ENCODE measurements at regions not wholly inside any gene's neighbourhood (a gene's known extent, or its start where the extent isn't known, plus 50 kb on each side); places are given as distances from the start of the nearest gene placed in this dataset.
A peak's percentile ranks its signal among the peaks of the same experiment; 100 is the strongest.
"Not testable (repeated sequence)": the region's sequence is repeated elsewhere in the genome, so short reads cannot be mapped to it uniquely, and the experiment has no call there.

DNA sequence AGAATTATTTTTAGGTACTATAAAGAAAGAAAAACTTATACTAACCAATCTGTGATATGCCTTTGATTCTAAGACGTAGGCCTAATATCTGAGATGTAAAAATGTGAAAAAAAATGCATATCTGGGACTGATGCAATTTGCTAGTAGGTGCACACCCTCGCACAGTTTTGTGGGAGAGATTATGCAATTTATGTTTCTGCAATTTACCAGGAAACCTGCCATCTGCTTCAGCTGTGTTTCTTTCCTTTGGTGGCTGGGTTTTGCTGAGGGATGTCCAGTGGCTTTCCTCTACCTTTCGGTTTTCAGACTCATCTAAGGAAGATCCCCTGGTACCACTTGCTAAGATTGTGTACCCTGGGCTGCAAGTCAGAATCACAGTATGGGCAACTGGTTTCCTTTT, 186.9 kb downstream of the ZFP64 start:
- no peak for DNase-seq

DNA sequence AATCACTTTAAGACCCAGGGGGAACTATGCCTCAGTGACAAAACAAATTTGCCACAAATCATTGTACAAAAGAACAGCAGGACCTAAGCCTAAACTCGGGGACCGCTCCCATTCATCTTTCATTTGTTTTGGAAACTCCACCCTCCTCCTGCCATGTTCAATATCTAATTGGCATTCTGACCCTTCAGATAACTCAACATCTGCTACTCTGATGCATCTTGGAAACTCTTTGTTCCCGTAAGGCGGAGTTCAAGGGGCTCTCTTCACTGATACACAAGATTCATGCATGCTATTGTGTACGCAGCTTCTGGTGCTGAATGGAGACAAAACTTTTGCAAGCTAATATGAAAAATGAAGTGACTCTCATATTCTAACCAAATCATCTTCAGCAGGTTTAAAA, 187.6 kb downstream of the ZFP64 start:
- no peak for DNase-seq

DNA sequence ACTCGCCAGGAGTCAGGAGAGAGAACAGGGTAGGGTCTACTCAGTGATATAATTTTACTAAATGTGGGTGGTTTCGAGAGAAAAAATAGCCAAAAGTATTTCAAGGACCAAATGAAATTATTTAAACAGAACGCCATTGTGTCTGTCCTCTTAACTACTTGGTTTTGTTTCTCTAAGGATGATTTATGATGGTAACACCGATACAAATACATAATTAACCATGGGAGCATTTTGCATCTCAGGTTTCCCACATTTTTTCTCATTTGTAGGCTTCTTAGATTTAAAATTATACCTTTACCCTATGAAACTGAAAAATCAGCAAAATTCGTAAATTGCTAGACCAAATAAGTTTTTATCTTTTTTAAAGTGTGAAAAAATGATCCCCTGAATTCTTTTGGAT, 188.2 kb downstream of the ZFP64 start:
- no peak for DNase-seq

DNA sequence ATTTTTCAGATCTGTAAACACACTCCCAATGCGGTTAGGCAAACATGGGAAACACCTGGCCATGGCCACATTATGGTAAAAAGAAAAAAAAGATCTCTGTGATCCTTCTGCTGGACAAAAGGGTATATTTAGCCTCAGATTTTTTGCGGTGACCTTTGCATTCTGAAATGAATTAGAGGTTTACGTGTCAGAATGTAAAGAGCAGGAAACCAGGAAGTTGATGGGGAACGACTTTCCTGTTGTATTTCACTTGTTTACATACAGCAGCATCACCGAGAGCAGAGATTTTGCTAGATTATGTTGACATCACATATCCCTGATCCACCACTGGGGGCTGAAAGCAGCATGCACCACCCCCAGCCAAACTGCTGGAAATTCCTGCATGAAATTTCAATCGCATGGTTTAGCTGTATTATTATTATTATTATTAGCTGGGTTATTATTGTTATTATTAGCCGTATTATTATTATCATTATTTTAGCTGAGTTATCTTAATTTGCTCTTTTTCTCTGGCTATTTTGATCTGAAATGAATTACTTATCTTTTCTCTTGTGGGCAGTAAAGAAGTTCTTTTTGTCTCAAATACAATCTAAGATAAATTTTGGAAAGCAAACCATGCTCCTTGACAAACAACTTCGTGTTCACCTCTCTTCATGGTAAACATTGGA, 189.4 kb downstream of the ZFP64 start:
- DNase-seq = no peak

DNA sequence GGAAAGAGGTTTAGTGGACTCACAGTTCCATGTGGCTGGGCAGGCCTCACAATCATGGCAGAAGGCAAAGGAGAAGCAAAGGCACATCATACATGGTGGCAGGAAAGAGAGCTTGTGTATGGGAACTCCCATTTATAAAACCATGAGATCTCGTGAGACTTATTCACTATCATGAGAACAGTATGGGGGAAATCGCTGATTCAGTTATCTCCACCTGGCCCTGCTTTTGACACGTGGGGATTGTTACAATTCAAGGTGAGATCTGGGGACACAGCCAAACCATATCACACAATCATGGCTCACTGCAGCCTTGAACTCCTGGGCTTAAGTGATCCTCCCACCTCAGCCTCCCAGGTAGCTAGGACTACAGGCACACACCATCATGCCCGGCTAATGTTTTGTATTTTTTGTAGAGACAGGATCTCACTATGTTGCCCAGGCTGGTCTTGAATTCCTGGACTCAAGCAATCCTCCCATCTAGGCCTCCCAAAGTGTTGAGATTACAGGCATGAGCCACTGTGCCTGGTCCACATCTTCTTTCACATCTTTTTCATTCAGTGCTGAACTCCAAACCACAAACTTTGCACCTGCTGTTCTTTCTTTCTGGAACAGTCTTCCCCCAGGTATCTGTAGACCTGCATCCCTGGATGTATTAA, 194.2 kb downstream of the ZFP64 start:
- DNase-seq = not testable (repeated sequence)

DNA sequence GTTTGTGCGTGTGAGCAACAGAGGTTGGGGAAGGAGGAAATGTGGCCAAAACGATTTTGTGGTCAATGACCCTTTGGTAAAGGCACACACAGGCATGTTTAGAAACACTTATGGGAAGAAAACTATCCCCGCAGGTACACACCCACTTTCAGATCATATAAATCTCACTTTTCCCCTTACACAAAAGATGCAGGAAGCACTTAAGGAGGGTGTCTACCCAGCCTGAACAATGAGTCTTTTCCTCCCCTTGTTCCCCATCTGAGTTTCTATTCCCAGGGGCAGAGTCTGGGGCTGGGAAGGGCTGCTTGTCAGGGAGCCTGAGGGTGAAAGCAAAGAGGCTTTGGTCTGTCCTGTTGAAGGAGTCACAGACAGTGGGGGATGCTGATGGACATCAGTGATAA, 193.2 kb upstream of the SALL4 start:
- DNase-seq = no peak

- DNase-seq = no peak
Measured at GRCh38 chr20:51994751-51995417, 192.6 kb upstream of the SALL4 start.

GRCh38 chr20:51987812-51988211, 185.5 kb upstream of the SALL4 start:
- no peak for DNase-seq

- peak; percentile 64 for DNase-seq
Measured at GRCh38 chr20:51985013-51985415, 182.7 kb upstream of the SALL4 start.

- DNase-seq = no peak
Measured at GRCh38 chr20:51980277-51980676, 178.0 kb upstream of the SALL4 start.

DNA sequence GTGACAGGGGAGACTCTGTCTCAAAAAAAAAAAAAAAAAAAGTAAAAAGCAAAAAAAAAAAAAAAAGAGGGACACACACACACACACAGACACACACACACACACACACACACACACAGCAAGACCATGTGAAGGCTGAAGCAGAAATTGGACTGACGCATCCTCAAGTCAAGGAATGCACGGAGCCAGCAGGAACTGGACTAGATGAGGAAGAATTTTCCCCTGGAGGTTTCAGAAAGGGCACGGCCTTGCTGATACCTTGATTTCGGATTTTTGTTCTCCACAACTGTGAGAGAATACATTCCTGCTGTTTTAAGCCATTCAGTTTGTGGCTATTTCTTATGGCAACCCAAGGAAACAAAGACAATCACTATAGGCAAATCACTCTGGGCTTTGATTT, 176.9 kb upstream of the SALL4 start:
- DNase-seq = no peak

DNA sequence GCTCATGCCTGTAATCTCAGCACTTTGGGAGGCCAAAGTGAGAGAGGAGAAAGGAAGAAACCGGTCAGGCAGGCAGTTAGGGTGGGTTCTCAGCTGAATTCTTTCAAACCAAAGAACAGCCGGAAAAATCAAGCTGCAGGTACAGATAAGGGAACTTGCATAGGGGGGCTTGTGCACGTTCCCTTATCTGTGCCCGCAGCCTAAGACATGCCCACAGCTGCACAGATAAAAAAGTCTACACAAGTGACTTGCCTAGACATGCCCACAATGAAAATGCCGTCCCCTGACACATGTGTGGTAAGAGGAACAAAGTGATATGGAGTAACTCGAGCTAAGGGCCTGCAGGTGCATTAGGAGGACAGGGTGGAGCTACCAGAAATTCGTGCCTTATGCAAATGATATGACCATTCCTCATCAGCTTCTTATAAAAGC, 175.8 kb upstream of the SALL4 start:
- no peak for DNase-seq

GRCh38 chr20:51972056-51972455, 169.7 kb upstream of the SALL4 start:
- DNase-seq = no peak

DNA sequence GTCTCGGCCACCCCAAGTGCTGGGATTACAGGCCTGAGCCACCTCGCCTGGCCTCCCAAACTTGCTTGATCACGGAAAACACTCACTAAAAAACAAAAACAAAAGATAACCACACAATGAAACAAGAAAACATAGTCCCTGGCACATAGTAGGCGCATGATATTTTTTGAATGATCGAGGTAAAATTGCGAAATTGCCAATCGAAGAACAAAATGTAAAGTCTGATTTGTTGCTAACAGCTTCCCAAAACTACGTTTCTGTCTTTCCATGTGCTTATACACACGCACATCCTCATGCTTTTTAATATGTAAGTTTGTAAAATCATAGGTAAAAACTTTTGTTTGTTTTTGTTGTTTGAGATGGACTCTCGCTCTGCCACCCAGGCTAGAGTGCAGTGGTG, 168.5 kb upstream of the SALL4 start:
- no peak for DNase-seq

GRCh38 chr20:51969191-51969590, 166.9 kb upstream of the SALL4 start:
- no peak for DNase-seq

GRCh38 chr20:51968151-51968550, 165.8 kb upstream of the SALL4 start:
- no peak for DNase-seq

GRCh38 chr20:51966296-51966971, 164.1 kb upstream of the SALL4 start:
- peak; percentile 64 for DNase-seq

DNA sequence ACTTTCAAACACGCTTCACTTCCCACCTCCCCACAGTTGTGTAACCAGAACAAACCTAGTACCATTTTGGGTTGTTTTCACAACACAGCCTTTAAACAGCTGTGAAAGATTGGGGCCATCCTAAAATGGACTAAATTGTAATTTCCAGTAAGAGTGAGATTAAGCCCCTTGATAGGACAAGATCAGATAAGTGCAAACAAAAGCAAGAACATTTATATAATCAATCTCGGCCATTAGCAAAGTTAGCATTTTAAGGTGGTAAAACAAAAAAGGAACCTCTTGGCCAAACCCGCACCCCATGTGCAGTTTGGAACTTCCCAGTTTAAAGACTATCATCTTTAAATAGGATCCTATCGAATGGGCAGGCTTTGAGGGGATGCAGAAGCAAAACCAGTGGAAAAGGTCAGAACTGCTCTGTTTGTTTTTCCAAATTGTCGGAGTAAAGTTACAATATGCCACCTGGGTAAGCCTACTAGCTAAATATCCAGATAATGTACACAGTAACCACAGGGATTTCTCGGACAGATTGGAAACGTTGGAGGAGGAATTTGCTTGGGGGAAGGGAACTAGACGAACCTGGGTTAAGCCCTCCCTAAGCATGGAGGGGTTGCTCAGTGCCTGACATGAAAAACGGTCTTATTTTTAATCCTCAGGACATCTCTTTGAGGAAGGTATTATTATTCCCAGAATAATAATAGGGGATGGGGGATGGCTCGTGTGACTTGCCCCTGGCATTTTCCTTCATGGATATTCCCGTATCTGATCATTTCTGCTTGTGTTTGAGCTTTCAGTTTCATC, 159.8 kb upstream of the SALL4 start:
- no peak for DNase-seq

DNA sequence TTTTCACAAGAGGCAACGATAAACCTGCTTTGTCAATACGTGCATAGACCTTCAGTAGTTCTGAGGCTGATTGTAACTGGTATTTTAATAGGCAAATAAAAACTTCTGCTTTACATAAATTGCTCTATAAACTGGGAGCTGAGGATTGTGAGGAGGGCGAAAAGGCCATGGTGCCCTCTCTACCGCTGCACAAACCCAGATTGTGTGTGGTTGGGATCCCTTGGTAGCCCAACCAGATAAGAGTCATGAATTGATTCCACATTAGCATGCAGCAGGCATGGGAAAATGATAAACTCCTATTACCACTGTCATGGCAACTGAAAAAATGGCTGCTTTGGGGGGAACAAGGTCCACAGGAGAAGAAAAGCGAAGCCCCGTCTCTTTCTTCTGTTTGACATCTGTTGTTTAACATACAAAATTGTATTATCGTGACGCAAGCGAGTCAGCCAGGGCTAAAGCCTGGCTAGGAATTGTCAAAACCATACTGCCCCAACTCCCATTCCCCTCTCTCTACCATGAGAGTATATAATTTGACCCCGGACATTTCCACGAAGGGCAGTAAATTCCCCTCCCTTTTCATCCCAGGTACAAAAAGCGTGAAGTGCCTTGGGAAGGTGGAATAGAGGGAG, 157.8 kb upstream of the SALL4 start:
- no peak for DNase-seq

DNA sequence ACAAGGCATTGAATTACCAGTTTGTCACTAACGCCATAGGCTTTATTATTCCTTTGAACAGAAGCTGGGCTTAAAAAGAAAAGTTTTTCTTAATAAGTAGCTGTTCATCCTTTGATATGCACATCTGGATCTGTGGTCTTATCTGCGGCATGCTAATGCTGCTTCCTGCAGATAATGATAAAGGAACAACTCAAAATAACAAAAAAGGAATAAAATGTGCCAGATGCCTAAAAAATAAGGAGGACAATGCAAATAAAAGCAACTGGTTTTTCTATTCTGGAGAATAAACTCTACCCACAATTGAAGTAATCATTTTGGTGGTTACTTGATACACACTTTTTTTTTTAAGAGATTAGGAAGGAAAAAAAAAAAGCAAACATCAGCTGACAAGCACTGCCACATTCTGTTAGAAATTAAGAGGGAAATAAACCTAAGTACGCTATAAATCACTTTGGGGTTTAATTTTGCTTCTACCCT, 156.8 kb upstream of the SALL4 start:
- DNase-seq = no peak

DNA sequence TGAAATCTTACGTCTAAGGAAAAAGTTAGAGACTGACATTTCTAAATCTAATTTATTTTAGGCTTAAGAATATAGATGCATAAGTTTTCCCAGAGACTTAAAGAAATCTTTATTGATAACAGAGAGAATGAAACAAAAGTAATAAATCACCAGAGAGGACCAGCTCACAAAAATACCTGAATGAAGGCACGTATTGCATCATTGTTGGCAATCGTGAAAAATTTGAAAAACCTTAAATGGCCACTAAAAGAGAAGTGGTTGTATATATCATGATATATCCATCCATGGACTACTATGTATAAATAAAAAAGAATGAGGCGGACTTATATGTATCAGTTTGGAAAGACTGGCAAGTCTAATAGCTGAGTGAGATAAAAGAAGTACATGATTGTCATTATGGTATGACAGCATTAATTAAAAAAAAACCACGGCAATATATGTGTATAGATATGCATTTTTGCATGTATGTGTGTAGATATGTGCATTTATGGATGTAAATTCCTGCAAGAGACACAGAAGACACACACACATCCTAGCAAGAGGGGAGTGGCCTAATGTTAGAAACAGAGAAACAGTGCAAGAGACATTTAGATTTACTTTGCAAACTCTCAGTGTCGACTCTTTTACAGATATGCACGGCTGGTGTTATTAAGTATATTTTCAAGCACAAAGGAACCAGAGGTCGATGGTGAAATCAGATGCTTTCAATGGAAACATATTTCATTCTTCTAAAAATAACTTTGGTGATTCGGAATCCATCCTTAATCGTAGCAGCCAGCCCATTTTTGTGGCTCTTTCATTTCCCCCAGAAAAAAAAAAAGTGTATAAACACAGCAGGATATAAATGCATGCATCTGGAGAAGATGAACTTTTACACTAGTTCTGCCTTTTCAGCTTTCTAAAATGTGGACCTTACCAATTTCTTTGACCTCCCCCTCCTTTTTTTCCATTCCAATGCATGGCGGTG, 156.1 kb upstream of the SALL4 start:
- no peak for DNase-seq

All from 8988T (cell line).